ENCODE measurements at regions not wholly inside any gene's neighbourhood (a gene's known extent, or its start where the extent isn't known, plus 50 kb on each side); places are given as distances from the start of the nearest gene placed in this dataset.

- H3K4me1 ChIP-seq (ENCODE audit: control insufficient read depth, insufficient read depth, low read length) = peaks cover 2% of the 10 kb centered on the region
- H3K9ac ChIP-seq (ENCODE audit: low read length) = no peak overlapping the region
- no peaks in the 10 kb centered on the region for H3K27me3 ChIP-seq (ENCODE audit: control insufficient read depth, insufficient read depth, low read length)
- no peaks in the 10 kb centered on the region for H3K36me3 ChIP-seq (ENCODE audit: control insufficient read depth, insufficient read depth, low read length)
- no peak overlapping the region for H3K4me3 ChIP-seq (ENCODE audit: low read length)
- H3K27ac ChIP-seq (ENCODE audit: low read depth, low read length) = no peak overlapping the region
These were observed 375.4 kb upstream of the RSPO3 start for GRCh38 chr6:126743076-126743475.

DNA sequence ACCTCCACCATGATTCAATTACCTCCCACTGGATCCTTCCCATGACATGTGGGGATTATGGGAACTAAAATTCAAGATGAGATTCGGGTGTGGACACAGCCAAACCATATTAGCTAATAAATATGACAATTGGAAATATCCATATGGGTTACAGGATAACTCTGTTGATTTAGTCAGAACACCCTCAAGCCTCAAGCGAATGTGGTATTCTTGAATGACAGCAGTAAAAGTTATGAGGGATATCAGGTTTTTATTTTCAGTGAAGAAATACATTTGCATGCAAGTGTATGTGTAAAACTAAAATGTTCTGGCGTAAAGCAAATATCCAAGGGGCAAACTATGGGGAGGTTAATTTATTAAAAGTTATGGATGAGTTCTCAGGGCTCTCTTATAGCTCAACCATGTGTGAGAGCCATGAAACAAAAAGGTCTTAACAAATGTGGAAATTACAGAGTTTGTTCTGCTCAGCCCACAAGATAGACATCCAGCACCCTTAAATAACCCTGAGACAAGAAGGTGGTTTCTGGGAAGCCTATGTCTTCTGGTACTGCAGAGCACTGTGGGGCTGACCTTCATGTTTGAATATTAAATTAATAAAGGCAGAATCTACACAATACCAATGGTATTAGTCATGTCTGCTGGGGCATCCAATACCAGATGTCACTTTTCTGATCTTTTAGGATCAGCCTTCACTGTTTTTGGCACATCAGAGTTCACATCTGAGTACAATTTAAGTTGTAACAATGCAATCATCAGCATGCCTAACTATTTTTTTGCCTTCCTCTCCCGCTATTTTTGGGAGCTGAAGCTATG is 370.5 kb upstream of the RSPO3 start:
- Histone ChIP-seq H3K27me3 (ENCODE audit: control insufficient read depth, insufficient read depth, low read length) (no peaks in the 10 kb centered on the region), H3K36me3 (ENCODE audit: control insufficient read depth, insufficient read depth, low read length) (no peaks in the 10 kb centered on the region), H3K4me1 (ENCODE audit: control insufficient read depth, insufficient read depth, low read length) (no peaks in the 10 kb centered on the region), H3K27ac (ENCODE audit: low read depth, low read length) (no peak overlapping the region), H3K9ac (ENCODE audit: low read length) (no peak overlapping the region), H3K4me3 (ENCODE audit: low read length) (no peak overlapping the region)

DNA sequence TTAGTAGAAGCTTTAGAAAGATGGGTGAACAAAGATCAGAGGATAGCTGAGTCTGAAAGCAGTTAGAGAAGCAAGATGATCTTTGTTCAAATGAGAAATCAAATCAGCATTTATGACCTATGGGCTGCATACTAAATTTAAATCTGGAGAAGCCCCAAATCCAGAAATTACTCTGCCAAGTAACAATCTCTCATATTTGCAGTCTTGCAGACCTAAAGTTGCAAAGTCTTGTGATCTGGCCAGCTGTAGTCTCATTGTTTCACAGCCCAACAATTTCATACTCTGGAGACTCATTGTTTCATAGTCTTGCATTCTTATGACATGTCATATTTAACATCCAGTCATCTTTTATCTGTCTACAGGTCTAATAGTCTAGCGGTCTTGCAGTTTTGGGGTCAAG is 364.9 kb upstream of the RSPO3 start:
- no peak overlapping the region for H3K9ac ChIP-seq (ENCODE audit: low read length)
- H3K27ac ChIP-seq (ENCODE audit: low read depth, low read length) = no peak overlapping the region
- H3K4me3 ChIP-seq (ENCODE audit: low read length) = no peak overlapping the region
- H3K4me1 ChIP-seq (ENCODE audit: control insufficient read depth, insufficient read depth, low read length) = no peaks in the 10 kb centered on the region
- no peaks in the 10 kb centered on the region for H3K36me3 ChIP-seq (ENCODE audit: control insufficient read depth, insufficient read depth, low read length)
- no peaks in the 10 kb centered on the region for H3K27me3 ChIP-seq (ENCODE audit: control insufficient read depth, insufficient read depth, low read length)

DNA sequence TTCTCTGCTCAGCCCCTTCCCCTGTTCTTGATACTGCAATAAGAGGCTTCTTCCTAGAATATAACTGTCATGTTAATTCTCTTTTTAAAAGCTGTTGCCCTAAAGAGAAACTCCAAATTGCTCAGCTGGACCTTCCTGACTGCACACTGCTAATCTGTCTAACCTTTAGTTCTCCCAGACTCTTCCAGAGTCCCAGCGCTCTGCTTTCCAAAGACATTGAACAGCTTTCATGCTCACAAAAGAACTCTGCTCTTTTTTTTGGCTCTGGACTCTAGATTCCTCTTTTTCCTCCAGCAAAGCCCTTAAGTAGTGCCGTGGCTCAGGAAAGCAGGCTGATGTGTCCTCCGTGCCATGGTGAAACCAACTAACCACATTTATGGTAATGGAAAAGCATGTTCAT is 356.6 kb upstream of the RSPO3 start:
- no peak overlapping the region for H3K4me3 ChIP-seq (ENCODE audit: low read length)

GRCh38 chr6:126764104-126764503 is 354.4 kb upstream of the RSPO3 start:
- Histone ChIP-seq H3K27ac (ENCODE audit: low read depth, low read length) (no peak overlapping the region), H3K4me3 (ENCODE audit: low read length) (no peak overlapping the region), H3K27me3 (ENCODE audit: control insufficient read depth, insufficient read depth, low read length) (no peaks in the 10 kb centered on the region), H3K4me1 (ENCODE audit: control insufficient read depth, insufficient read depth, low read length) (no peaks in the 10 kb centered on the region), H3K36me3 (ENCODE audit: control insufficient read depth, insufficient read depth, low read length) (no peaks in the 10 kb centered on the region), H3K9ac (ENCODE audit: low read length) (no peak overlapping the region)

More for the DNA sequence above, 356.6 kb upstream of the RSPO3 start:
- H3K4me1 ChIP-seq (ENCODE audit: control insufficient read depth, insufficient read depth, low read length) = no peaks in the 10 kb centered on the region
- no peak overlapping the region for H3K9ac ChIP-seq (ENCODE audit: low read length)
- H3K27ac ChIP-seq (ENCODE audit: low read depth, low read length) = peak overlapping the region; percentile 27
- H3K36me3 ChIP-seq (ENCODE audit: control insufficient read depth, insufficient read depth, low read length) = no peaks in the 10 kb centered on the region
- no peaks in the 10 kb centered on the region for H3K27me3 ChIP-seq (ENCODE audit: control insufficient read depth, insufficient read depth, low read length)

GRCh38 chr6:126764671-126765070 is 353.8 kb upstream of the RSPO3 start:
- no peak overlapping the region for H3K27ac ChIP-seq (ENCODE audit: low read depth, low read length)
- H3K4me3 ChIP-seq (ENCODE audit: low read length) = no peak overlapping the region
- no peaks in the 10 kb centered on the region for H3K36me3 ChIP-seq (ENCODE audit: control insufficient read depth, insufficient read depth, low read length)
- H3K4me1 ChIP-seq (ENCODE audit: control insufficient read depth, insufficient read depth, low read length) = no peaks in the 10 kb centered on the region
- no peaks in the 10 kb centered on the region for H3K27me3 ChIP-seq (ENCODE audit: control insufficient read depth, insufficient read depth, low read length)
- H3K9ac ChIP-seq (ENCODE audit: low read length) = no peak overlapping the region

- Histone ChIP-seq H3K27me3 (ENCODE audit: control insufficient read depth, insufficient read depth, low read length) (no peaks in the 10 kb centered on the region), H3K4me3 (ENCODE audit: low read length) (no peak overlapping the region)
These were observed 351.7 kb upstream of the RSPO3 start for GRCh38 chr6:126766820-126767219.

DNA sequence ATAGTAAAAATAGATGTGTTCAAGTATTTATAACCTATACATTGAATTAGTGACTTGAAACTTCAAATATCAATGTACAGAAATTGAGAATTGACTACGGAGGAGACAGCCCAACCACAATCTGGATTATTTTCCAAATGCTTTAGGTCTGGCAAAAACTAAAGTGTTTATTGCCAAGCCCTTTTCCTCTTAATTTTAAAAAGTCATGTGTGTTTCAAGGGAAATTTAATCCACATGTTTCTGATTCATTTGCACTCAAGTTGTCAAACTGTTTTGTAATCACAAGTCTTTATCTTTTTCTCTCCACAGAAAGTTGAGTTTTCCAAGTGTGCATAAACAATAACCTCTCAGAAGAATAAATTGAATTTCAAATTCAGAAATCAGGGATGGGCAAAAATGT is 350.8 kb upstream of the RSPO3 start:
- H3K27ac ChIP-seq (ENCODE audit: low read depth, low read length) = no peak overlapping the region
- H3K9ac ChIP-seq (ENCODE audit: low read length) = no peak overlapping the region
- H3K4me3 ChIP-seq (ENCODE audit: low read length) = no peak overlapping the region
- no peaks in the 10 kb centered on the region for H3K27me3 ChIP-seq (ENCODE audit: control insufficient read depth, insufficient read depth, low read length)
- no peaks in the 10 kb centered on the region for H3K36me3 ChIP-seq (ENCODE audit: control insufficient read depth, insufficient read depth, low read length)
- H3K4me1 ChIP-seq (ENCODE audit: control insufficient read depth, insufficient read depth, low read length) = no peaks in the 10 kb centered on the region

More at GRCh38 chr6:126766820-126767219, 351.7 kb upstream of the RSPO3 start:
- Histone ChIP-seq H3K36me3 (ENCODE audit: control insufficient read depth, insufficient read depth, low read length) (no peaks in the 10 kb centered on the region), H3K9ac (ENCODE audit: low read length) (no peak overlapping the region), H3K4me1 (ENCODE audit: control insufficient read depth, insufficient read depth, low read length) (no peaks in the 10 kb centered on the region), H3K27ac (ENCODE audit: low read depth, low read length) (no peak overlapping the region)

GRCh38 chr6:126770176-126770575 is 348.3 kb upstream of the RSPO3 start:
- H3K27ac ChIP-seq (ENCODE audit: low read depth, low read length) = no peak overlapping the region
- H3K36me3 ChIP-seq (ENCODE audit: control insufficient read depth, insufficient read depth, low read length) = no peaks in the 10 kb centered on the region
- no peaks in the 10 kb centered on the region for H3K27me3 ChIP-seq (ENCODE audit: control insufficient read depth, insufficient read depth, low read length)
- H3K4me3 ChIP-seq (ENCODE audit: low read length) = no peak overlapping the region
- H3K9ac ChIP-seq (ENCODE audit: low read length) = no peak overlapping the region
- H3K4me1 ChIP-seq (ENCODE audit: control insufficient read depth, insufficient read depth, low read length) = no peaks in the 10 kb centered on the region

DNA sequence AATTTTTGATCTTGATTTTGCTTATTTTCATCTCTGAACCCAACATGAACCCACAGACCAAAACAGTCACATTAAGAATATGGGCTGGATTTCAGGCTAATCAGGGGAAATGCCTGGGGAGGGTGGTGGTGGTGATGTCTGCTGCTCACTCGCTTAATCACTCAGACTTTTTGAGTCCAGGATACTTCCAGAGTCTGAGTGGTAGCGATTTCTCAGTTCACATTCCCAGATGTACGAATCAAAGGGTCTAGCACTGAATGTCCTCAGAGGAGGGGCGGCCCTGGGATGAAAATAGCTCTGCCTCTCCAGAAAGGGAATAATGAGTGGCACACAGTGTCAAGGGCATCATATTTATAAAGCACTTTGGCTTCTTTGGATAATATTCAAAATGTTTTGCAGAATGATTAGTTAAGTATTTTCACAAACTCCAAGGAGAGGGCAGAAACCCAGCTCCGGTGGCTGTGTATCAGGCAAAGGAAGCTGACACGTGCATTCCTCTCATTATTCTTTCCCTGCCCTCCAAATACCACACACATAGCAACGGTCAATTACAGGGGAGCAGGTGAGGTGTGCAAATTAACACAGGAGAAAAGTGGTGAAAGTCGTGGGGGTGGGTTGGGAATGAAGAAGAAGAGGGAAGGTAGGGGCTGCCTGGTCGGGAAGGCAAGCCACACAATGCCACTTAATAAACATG is 345.2 kb upstream of the RSPO3 start:
- Histone ChIP-seq H3K4me3 (ENCODE audit: low read length) (no peak overlapping the region), H3K27me3 (ENCODE audit: control insufficient read depth, insufficient read depth, low read length) (no peaks in the 10 kb centered on the region), H3K36me3 (ENCODE audit: control insufficient read depth, insufficient read depth, low read length) (no peaks in the 10 kb centered on the region), H3K4me1 (ENCODE audit: control insufficient read depth, insufficient read depth, low read length) (no peaks in the 10 kb centered on the region), H3K27ac (ENCODE audit: low read depth, low read length) (no peak overlapping the region), H3K9ac (ENCODE audit: low read length) (no peak overlapping the region)

DNA sequence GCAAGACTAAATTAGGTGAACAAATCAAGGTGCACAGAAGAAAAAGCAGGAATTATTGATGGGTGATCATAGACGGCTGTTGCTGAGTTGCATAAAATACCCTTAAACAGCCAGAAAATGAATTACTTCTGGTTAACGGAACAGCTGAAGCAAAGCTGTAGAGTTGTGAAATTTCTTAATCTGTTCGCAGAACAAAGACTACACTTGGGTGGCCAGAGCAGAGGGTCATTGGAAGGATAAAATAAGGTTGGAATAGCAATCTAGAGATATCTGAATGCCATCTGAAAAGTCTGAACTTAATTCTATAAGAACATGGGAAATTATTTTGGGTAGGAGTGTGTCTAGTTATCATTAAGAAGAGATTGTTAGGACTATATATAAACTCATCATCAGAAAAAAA is 339.1 kb upstream of the RSPO3 start:
- Histone ChIP-seq H3K4me3 (ENCODE audit: low read length) (no peak overlapping the region), H3K36me3 (ENCODE audit: control insufficient read depth, insufficient read depth, low read length) (no peaks in the 10 kb centered on the region), H3K27me3 (ENCODE audit: control insufficient read depth, insufficient read depth, low read length) (no peaks in the 10 kb centered on the region), H3K4me1 (ENCODE audit: control insufficient read depth, insufficient read depth, low read length) (no peaks in the 10 kb centered on the region), H3K9ac (ENCODE audit: low read length) (no peak overlapping the region), H3K27ac (ENCODE audit: low read depth, low read length) (no peak overlapping the region)

DNA sequence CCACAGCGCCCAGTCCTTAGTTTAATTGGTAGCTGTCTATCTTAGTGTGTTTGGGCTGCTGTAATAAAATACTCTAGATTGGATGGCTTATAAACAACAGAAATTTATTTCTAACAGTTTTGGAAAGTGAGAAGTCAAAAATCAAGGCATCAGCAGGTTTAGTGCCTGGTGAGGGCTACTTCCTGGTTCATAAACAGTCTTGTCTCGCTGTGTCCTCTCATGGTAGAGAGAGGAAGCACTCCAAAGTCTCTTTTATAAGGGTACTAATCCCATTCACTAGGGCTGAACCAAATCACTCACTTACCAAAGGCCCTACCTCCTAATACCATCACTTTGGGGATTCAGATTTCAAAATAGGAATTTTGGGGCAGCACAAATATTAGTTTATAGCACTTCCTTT is 336.9 kb upstream of the RSPO3 start:
- no peaks in the 10 kb centered on the region for H3K36me3 ChIP-seq (ENCODE audit: control insufficient read depth, insufficient read depth, low read length)
- no peak overlapping the region for H3K9ac ChIP-seq (ENCODE audit: low read length)
- no peak overlapping the region for H3K4me3 ChIP-seq (ENCODE audit: low read length)
- H3K27me3 ChIP-seq (ENCODE audit: control insufficient read depth, insufficient read depth, low read length) = no peaks in the 10 kb centered on the region
- H3K4me1 ChIP-seq (ENCODE audit: control insufficient read depth, insufficient read depth, low read length) = peaks cover 4% of the 10 kb centered on the region
- H3K27ac ChIP-seq (ENCODE audit: low read depth, low read length) = no peak overlapping the region

All from rectal smooth muscle tissue (tissue), 1 donor.